Esophagus muscularis mucosa (tissue), 4 donors: ENCODE measurements at regions not wholly inside any gene's neighbourhood (a gene's known extent, or its start where the extent isn't known, plus 50 kb on each side); places are given as distances from the start of the nearest gene placed in this dataset.

Experiments
- DNase-seq: peaks from one replicate; pipeline ENCODE4 v3.0.0-alpha.2; 2017; ENCODE audit errors: extremely low spot score
- H3K27ac ChIP-seq, 4 donors: fragments of 200-600 bp; sonication (generic); replicated peaks in 1 of 4; 1 replicate in 3 of 4; 2 replicates in 1 of 4; pipeline ENCODE4 v1.5.1; 2016 to 2019; ENCODE audit warnings: mild to moderate bottlenecking in 1 of 4
- H3K27me3 ChIP-seq, 4 donors: fragments of 200-600 bp; sonication (generic); one replicate each; pipeline versions ENCODE4 v1.5.1 to v1.6.0; 2016 to 2019
- H3K36me3 ChIP-seq, 4 donors: fragments of 200-600 bp; sonication (generic); one replicate each; pipeline ENCODE4 v1.5.1; 2016 to 2019
- H3K4me1 ChIP-seq, 4 donors: fragments of 200-600 bp; sonication (generic); one replicate each; pipeline ENCODE4 v1.5.1; 2016 to 2019
- H3K4me3 ChIP-seq, 4 donors: fragments of 200-600 bp; sonication (generic); 1 replicate in 2 of 4; 2 replicates in 2 of 4; pipeline ENCODE4 v1.5.1; 2016 to 2019; ENCODE audit warnings: mild to moderate bottlenecking in 4 of 4, moderate library complexity in 1 of 4
- H3K9me3 ChIP-seq, 4 donors: fragments of 200-600 bp; sonication (generic); 1 replicate in 3 of 4; 2 replicates in 1 of 4; pipeline ENCODE4 v1.5.1; 2016 to 2019
- EP300 ChIP-seq: sonication (generic); formaldehyde crosslinking; IDR thresholded peaks from one replicate; pipeline ENCODE4 v1.6.1; 2017; ENCODE audit warnings: antibody characterized with exemption
- POLR2A ChIP-seq: fragments of 450-650 bp; IDR thresholded peaks from one replicate; pipeline ENCODE4 v1.6.1; 2017; ENCODE audit warnings: antibody characterized with exemption, moderate library complexity, mild to moderate bottlenecking, low read depth
- POLR2AphosphoS5 ChIP-seq, 2 donors: sonication (generic); formaldehyde crosslinking; IDR thresholded peaks; one replicate each; pipeline ENCODE4 v1.6.1; 2017; ENCODE audit warnings: antibody characterized with exemption in 2 of 2
- WGBS: methylation state at CpG from one replicate; pipeline ENCODE4 v1.1.5; 2018; 5-methylcytosine and 5-hydroxymethylcytosine counted together
- intact Hi-C: fragments of 100-400 bp; cut with DNase I; formaldehyde crosslinking; loops from one replicate; pipeline ENCODE4 v1.15.1; 2023
- TF ChIP-seq, protein P1 (sequence below), 3 experiments: fragments of 200-600 bp in 2 of 3; fragments of 450-650 bp in 1 of 3; sonication (generic) in 2 of 3; IDR thresholded peaks; one replicate each; pipeline ENCODE4 v1.5.1; 2017 to 2019; ENCODE audit warnings: antibody characterized with exemption in 3 of 3, mild to moderate bottlenecking in 2 of 3, moderate library complexity in 1 of 3

DNA sequence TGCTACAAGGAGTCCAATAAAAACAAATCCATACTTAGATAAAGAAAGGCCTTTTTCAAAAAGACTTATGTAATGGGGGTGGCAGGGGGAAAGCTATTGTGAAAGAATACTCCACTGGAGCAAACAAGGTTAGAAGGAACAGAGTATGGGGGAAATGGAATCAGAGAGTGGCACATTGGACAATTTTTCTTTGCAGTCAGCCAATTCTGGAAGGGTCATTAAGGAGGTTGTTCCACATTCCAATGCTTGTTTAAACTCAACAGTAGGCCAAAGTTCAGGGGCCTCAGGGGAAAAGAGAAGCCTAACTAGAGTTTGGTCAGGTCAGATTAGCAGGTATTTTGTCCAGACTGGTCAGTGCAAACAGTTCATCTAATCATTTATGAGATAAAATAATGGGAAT lies 105.2 kb upstream of the RESF1 start:
- Histone ChIP-seq H3K27me3 (no peaks in the 10 kb centered on the region), H3K36me3 (no peaks in the 10 kb centered on the region), H3K9me3 (peaks cover 0 to 9% (median 5%) of the 10 kb centered on the region in 4 donors), H3K4me3 (no peak overlapping the region), H3K4me1 (no peaks in the 10 kb centered on the region), H3K27ac (no peak overlapping the region)
- no peak for DNase-seq
- TF ChIP-seq POLR2AphosphoS5 (IDR thresholded peaks at IDR 0.05) (no peak), POLR2A (no peak)
- intact Hi-C loops = no loop called here

DNA sequence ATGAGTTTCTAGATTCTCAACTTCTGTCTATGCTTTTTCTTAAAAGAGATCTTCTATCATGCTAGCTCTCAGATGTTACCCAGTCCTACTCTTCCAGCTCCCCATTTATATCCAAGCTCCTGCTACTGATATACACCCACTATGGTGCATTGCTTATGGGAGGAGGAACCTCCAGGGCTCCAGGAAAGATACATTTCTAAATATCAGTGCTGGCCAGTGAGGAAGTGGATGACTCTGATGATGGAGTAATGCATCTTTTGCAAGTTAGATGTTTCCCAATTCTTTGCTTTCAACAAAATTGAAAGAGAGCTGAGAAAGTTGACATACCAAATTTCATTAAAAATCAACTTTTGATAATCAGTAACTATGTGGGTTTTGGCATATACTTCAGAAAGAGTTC lies 105.7 kb upstream of the RESF1 start:
- H3K36me3 ChIP-seq = no peaks in the 10 kb centered on the region
- H3K27ac ChIP-seq = no peak overlapping the region
- H3K4me1 ChIP-seq = no peaks in the 10 kb centered on the region
- TF ChIP-seq EP300 (no peak), POLR2A (no peak)
- TF ChIP-seq, protein P1, sequence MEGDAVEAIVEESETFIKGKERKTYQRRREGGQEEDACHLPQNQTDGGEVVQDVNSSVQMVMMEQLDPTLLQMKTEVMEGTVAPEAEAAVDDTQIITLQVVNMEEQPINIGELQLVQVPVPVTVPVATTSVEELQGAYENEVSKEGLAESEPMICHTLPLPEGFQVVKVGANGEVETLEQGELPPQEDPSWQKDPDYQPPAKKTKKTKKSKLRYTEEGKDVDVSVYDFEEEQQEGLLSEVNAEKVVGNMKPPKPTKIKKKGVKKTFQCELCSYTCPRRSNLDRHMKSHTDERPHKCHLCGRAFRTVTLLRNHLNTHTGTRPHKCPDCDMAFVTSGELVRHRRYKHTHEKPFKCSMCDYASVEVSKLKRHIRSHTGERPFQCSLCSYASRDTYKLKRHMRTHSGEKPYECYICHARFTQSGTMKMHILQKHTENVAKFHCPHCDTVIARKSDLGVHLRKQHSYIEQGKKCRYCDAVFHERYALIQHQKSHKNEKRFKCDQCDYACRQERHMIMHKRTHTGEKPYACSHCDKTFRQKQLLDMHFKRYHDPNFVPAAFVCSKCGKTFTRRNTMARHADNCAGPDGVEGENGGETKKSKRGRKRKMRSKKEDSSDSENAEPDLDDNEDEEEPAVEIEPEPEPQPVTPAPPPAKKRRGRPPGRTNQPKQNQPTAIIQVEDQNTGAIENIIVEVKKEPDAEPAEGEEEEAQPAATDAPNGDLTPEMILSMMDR (IDR thresholded peaks at IDR 0.05) = no peak
- H3K27me3 ChIP-seq = no peaks in the 10 kb centered on the region
- intact Hi-C loops = no loop called here
- H3K4me3 ChIP-seq = no peak overlapping the region
- DNase-seq = no peak
- H3K9me3 ChIP-seq = peaks cover 0 to 14% (median 10%) of the 10 kb centered on the region in 4 donors

DNA sequence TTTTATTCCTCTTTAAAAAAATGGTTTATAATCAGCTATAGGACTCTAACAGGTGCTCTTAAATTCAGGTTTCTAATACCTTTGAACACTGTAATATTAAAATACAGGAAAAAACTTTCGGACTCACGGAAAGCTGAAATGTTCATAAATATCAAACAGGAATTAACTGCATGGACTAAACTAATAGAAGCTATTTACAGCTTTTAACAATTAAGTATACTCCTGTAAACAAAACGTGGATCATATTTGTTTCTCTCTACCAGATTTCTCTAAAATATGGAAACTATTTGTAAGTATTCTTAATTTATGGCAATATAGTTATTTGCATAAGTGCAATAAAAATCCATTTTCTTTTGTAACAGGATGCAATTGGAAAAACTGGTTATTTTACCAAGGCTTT lies 108.9 kb upstream of the RESF1 start:
- H3K27me3 ChIP-seq = no peaks in the 10 kb centered on the region
- TF ChIP-seq POLR2AphosphoS5 (IDR thresholded peaks at IDR 0.05) (no peak), EP300 (no peak), POLR2A (no peak)
- TF ChIP-seq, protein P1 (IDR thresholded peaks at IDR 0.05) = no peak
- H3K27ac ChIP-seq = no peak overlapping the region
- no peak overlapping the region for H3K4me3 ChIP-seq
- intact Hi-C loops = no loop called here
- 71% methylated on average over 3 of the region's 3 CpGs for WGBS
- H3K9me3 ChIP-seq = peaks cover 0 to 18% (median 14%) of the 10 kb centered on the region in 4 donors
- no peaks in the 10 kb centered on the region for H3K36me3 ChIP-seq
- H3K4me1 ChIP-seq = no peaks in the 10 kb centered on the region
- no peak for DNase-seq

DNA sequence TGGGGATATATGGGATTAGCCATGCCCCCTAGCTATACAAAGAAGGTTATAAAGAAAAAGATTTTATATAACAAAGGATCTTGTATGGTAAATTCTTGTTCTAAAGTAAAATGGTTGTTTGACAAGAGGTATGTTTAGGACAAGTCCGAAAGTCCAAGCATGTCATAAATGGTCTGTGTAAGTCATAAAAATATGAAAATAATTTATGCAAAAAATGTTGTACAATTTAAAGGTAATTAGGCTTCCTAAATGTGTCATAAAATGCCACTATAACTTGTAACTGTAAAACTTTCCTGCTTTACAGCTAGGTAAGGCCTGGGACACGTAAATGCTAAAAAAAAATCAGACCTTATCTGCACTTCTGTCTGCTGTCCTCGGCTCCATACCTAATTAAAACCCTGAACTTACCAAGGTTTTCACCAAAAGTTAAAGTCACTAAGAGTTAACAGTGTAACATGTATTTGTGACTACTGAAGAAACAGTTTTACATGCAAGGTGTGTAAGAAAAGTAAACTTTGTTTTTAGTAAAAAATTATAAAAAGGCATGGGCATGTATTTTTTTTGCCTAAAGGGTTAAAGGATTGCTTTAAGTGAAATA lies 110.0 kb upstream of the RESF1 start:
- 79% methylated on average over 3 of the region's 3 CpGs for WGBS
- Histone ChIP-seq H3K4me1 (no peaks in the 10 kb centered on the region), H3K9me3 (peaks cover 0 to 18% (median 14%) of the 10 kb centered on the region in 4 donors), H3K4me3 (no peak overlapping the region), H3K27ac (no peak overlapping the region), H3K36me3 (no peaks in the 10 kb centered on the region), H3K27me3 (no peaks in the 10 kb centered on the region)
- no peak for DNase-seq
- intact Hi-C loops = no loop called here
- TF ChIP-seq POLR2AphosphoS5 (IDR thresholded peaks at IDR 0.05) = no peak

DNA sequence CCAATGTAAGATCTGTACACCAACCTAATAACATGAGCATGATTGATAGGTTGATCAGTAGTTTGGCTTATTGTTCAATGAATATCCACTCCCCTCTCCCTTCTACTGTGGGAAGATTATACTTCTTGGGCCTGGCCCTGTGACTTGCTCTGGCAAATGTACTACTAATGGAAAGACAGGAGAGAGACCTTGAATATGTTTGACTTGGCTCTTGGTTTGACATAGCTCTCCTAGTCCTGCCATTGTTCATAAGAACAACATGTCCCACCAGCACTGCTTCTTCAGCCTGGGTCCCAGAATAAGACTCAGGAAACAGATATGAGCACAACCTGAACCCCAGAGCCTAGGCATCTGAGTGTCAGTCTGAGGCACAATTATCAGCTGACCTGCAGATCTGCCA lies 112.8 kb upstream of the RESF1 start:
- Histone ChIP-seq H3K9me3 (peaks cover 0 to 18% (median 14%) of the 10 kb centered on the region in 4 donors), H3K4me3 (no peak overlapping the region), H3K27me3 (no peaks in the 10 kb centered on the region), H3K27ac (no peak overlapping the region), H3K4me1 (no peaks in the 10 kb centered on the region), H3K36me3 (no peaks in the 10 kb centered on the region)
- DNase-seq = no peak
- intact Hi-C loops = no loop called here
- TF ChIP-seq, protein P1 (IDR thresholded peaks at IDR 0.05) = no peak
- TF ChIP-seq EP300 (no peak), POLR2A (no peak), POLR2AphosphoS5 (IDR thresholded peaks at IDR 0.05) (no peak)

DNA sequence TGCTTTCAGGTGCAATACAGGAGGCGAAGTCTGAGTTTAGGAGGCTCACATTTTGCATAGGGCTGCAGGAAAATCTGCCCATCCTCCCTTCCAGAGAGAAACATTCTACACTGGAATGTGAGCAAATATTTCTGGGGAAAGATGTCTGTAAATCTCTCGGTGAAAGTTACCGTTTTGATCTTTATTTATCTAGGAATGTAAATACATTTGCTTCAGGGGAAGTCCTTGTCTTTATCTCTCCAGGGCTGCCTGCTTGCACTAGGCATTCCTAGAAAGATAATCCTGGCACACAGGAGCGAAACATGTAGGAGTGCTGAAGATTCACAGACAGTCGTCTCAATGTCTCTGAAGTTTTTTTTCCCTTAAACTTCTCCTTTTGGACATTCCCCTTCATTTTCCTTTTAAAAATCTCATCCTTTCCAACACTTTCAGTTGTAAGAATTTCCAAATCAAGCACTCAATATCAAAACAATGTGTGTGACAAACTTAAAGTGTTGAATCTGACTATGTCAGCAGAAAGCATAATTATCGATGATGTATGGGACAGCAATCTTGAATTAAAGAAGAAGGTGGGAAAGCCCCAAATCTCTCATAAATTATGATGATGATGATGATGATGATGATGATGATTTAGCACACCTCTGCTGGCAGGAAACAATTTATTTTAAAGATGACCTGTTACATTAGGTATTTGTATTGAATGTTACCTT lies 113.4 kb upstream of the RESF1 start:
- no peak overlapping the region for H3K27ac ChIP-seq

More for the DNA sequence above, 113.4 kb upstream of the RESF1 start:
- no peaks in the 10 kb centered on the region for H3K36me3 ChIP-seq
- WGBS = 85% methylated on average over 6 of the region's 6 CpGs
- DNase-seq = no peak
- H3K27me3 ChIP-seq = no peaks in the 10 kb centered on the region
- no peak for TF ChIP-seq POLR2A
- TF ChIP-seq, protein P1 (IDR thresholded peaks at IDR 0.05) = no peak
- no peak for TF ChIP-seq EP300
- no peak for TF ChIP-seq POLR2AphosphoS5 (IDR thresholded peaks at IDR 0.05)
- peaks cover 0 to 18% (median 14%) of the 10 kb centered on the region in 4 donors for H3K9me3 ChIP-seq
- intact Hi-C loops = no loop called here
- H3K4me3 ChIP-seq = no peak overlapping the region
- H3K4me1 ChIP-seq = no peaks in the 10 kb centered on the region
